ENCODE measurements at regions not wholly inside any gene's neighbourhood (a gene's known extent, or its start where the extent isn't known, plus 50 kb on each side); places are given as distances from the start of the nearest gene placed in this dataset.
"Not testable (repeated sequence)": the region's sequence is repeated elsewhere in the genome, so short reads cannot be mapped to it uniquely, and the experiment has no call there.

GRCh38 chr1:74964508-74965102, 169.6 kb upstream of the LHX8 start:
- 15 to 22% methylated on average over 9 of the region's 9 CpGs for WGBS, 2 donors
- intact Hi-C loops (cut with DNase I): no loop called here
- no peaks in the 10 kb centered on the region for H3K36me3 ChIP-seq (replicated peaks in 1 of 2; ENCODE audit: insufficient read depth in 1 of 2, low read depth in 2 of 2)
- no peaks in the 10 kb centered on the region for H3K9me3 ChIP-seq
- H3K4me3 ChIP-seq: no peak overlapping the region
- ATAC-seq (no peak), DNase-seq (peak; percentile 8 to 58 (median 30))
- TF ChIP-seq, protein P1, sequence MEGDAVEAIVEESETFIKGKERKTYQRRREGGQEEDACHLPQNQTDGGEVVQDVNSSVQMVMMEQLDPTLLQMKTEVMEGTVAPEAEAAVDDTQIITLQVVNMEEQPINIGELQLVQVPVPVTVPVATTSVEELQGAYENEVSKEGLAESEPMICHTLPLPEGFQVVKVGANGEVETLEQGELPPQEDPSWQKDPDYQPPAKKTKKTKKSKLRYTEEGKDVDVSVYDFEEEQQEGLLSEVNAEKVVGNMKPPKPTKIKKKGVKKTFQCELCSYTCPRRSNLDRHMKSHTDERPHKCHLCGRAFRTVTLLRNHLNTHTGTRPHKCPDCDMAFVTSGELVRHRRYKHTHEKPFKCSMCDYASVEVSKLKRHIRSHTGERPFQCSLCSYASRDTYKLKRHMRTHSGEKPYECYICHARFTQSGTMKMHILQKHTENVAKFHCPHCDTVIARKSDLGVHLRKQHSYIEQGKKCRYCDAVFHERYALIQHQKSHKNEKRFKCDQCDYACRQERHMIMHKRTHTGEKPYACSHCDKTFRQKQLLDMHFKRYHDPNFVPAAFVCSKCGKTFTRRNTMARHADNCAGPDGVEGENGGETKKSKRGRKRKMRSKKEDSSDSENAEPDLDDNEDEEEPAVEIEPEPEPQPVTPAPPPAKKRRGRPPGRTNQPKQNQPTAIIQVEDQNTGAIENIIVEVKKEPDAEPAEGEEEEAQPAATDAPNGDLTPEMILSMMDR (IDR thresholded peaks at IDR 0.05): no peak
- TF ChIP-seq POLR2A (IDR thresholded peaks at IDR 0.05): no peak
- H3K27me3 ChIP-seq: no peaks in the 10 kb centered on the region
- no peak overlapping the region for H3K27ac ChIP-seq
- H3K4me1 ChIP-seq: no peaks in the 10 kb centered on the region

DNA sequence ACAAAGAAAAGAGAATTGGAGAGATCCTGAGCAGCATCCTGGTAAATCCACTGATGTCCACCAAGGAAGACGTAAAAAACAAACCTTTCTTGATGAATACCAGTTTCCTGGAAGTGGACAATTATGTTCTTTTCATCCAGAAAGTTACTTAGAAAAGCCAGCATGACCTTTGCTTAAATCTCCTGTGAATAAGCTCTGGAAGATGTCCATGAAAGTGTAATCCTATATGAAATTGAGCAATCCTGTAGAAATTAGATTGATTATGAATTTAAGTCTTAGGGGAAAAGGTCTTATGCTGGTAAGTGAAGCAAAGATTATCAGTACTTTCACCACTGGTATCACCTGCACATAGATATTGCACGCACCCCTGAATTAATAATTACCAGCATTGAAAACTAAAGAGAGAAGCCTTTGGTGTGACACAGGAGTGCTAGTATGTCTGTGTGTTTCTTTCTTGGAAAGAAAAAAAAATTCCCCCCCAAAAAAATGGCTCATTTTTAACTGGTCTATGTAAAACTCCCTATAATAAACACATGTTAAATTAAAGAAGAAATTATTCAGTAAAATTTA, 164.5 kb upstream of the LHX8 start:
- Histone ChIP-seq H3K4me1 (no peaks in the 10 kb centered on the region), H3K27ac (no peak overlapping the region), H3K9me3 (no peaks in the 10 kb centered on the region), H3K4me3 (no peak overlapping the region), H3K36me3 (replicated peaks in 1 of 2; ENCODE audit: insufficient read depth in 1 of 2, low read depth in 2 of 2) (no peaks in the 10 kb centered on the region), H3K27me3 (no peaks in the 10 kb centered on the region)
- DNase-seq: no peak
- 23 to 39% methylated on average over 2 of the region's 2 CpGs for WGBS, 2 donors
- no peak for ATAC-seq
- intact Hi-C loops (cut with DNase I): no loop called here
- TF ChIP-seq POLR2A (IDR thresholded peaks at IDR 0.05): no peak
- TF ChIP-seq, protein P1 (IDR thresholded peaks at IDR 0.05): no peak

GRCh38 chr1:74971982-74972381, 162.2 kb upstream of the LHX8 start:
- no peak for ATAC-seq
- no peaks in the 10 kb centered on the region for H3K4me1 ChIP-seq
- 24 to 30% methylated on average over 2 of the region's 2 CpGs for WGBS, 2 donors

DNA sequence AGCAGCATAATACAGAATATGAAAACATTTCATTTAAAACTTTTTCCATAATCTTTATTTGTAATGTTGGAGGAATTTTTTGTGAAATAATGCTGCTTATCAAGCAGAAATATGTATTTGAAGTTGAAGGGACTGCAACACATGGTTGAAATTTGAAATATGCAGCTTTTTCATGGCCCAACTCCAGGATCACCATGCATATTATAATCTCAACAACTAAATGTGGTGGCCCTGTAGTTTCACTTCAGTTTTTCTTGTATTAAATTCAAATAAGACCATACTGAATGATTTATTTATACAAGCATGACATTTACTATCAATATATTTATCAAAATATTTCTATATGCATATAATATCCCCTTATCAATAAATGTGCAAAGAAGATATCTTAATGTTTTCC, 157.7 kb upstream of the LHX8 start:
- no peaks in the 10 kb centered on the region for H3K36me3 ChIP-seq (replicated peaks in 1 of 2; ENCODE audit: insufficient read depth in 1 of 2, low read depth in 2 of 2)
- DNase-seq (no peak), ATAC-seq (no peak)
- no peak overlapping the region for H3K4me3 ChIP-seq
- no peaks in the 10 kb centered on the region for H3K9me3 ChIP-seq
- intact Hi-C loops (cut with DNase I): no loop called here
- H3K27me3 ChIP-seq: no peaks in the 10 kb centered on the region
- TF ChIP-seq, protein P1 (IDR thresholded peaks at IDR 0.05): no peak
- TF ChIP-seq POLR2A (IDR thresholded peaks at IDR 0.05): no peak
- H3K27ac ChIP-seq: no peak overlapping the region
- H3K4me1 ChIP-seq: no peaks in the 10 kb centered on the region

More at GRCh38 chr1:74971982-74972381, 162.2 kb upstream of the LHX8 start:
- TF ChIP-seq, protein P1 (IDR thresholded peaks at IDR 0.05): no peak
- TF ChIP-seq POLR2A (IDR thresholded peaks at IDR 0.05): no peak
- no peaks in the 10 kb centered on the region for H3K9me3 ChIP-seq
- no peaks in the 10 kb centered on the region for H3K27me3 ChIP-seq
- intact Hi-C loops (cut with DNase I): no loop called here
- no peak overlapping the region for H3K4me3 ChIP-seq
- H3K36me3 ChIP-seq (replicated peaks in 1 of 2; ENCODE audit: insufficient read depth in 1 of 2, low read depth in 2 of 2): no peaks in the 10 kb centered on the region
- DNase-seq: no peak
- H3K27ac ChIP-seq: no peak overlapping the region

DNA sequence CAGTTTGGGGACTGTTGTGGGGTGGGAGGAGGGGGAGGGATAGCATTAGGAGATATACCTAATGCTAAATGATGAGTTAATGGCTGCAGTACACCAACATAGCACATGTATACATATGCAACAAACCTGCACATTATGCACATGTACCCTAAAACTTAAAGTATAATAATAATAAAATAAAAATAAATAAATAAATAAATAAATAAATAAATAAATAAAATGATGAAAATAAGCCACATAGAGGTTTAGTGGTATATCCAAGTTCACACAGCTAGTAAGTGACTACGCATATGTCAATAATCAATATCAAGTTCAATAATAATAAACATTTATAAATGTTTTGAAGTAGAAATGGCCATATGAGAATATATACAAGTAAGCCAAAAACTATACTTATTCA, 141.7 kb upstream of the LHX8 start:
- H3K4me3 ChIP-seq; H3K4me1 ChIP-seq; H3K27ac ChIP-seq; H3K36me3 ChIP-seq (replicated peaks in 1 of 2; ENCODE audit: insufficient read depth in 1 of 2, low read depth in 2 of 2); ATAC-seq; intact Hi-C loops (cut with DNase I); H3K27me3 ChIP-seq; DNase-seq; H3K9me3 ChIP-seq: not testable (repeated sequence)
- 92 to 97% methylated on average over 1 of the region's 1 CpG for WGBS, 2 donors
